Adrenal gland (tissue), 9 donors: ENCODE measurements at regions not wholly inside any gene's neighbourhood (a gene's known extent, or its start where the extent isn't known, plus 50 kb on each side); places are given as distances from the start of the nearest gene placed in this dataset.

ENCODE experiments used
- DNase-seq, 7 donors: peaks; one replicate each; pipeline ENCODE4 v3.0.0-alpha.2; 2019 to 2020
- H3K27ac ChIP-seq, 5 donors: fragments of 200-600 bp; sonication (generic) in 4 of 5; 1 replicate in 3 of 5; 2 replicates in 2 of 5; pipeline versions ENCODE4 v1.5.1 to v1.8.0; 2016 to 2020; ENCODE audit warnings: mild to moderate bottlenecking in 1 of 5
- H3K27me3 ChIP-seq: fragments of 200-600 bp; 2 replicates; pipeline ENCODE4 v1.8.0; 2021
- H3K36me3 ChIP-seq, 2 donors: fragments of 200-600 bp; replicated peaks in 1 of 2; 1 replicate in 1 of 2; 2 replicates in 1 of 2; pipeline versions ENCODE4 v1.5.1 to v1.8.0; 2018 to 2022
- H3K4me1 ChIP-seq, 2 donors: fragments of 200-600 bp; replicated peaks in 1 of 2; 1 replicate in 1 of 2; 2 replicates in 1 of 2; pipeline versions ENCODE4 v1.5.1 to v1.8.0; 2018 to 2021
- H3K4me3 ChIP-seq, 4 donors: fragments of 200-600 bp; sonication (generic) in 3 of 4; one replicate each; pipeline ENCODE4 v1.5.1; 2016 to 2018
- H3K9me3 ChIP-seq, 3 donors: fragments of 200-600 bp; sonication (generic) in 1 of 3; replicated peaks in 1 of 3; 1 replicate in 2 of 3; 2 replicates in 1 of 3; pipeline versions ENCODE4 v1.5.1 to v1.8.0; 2016 to 2021
- CTCF ChIP-seq, 6 experiments: fragments of 450-650 bp in 4 of 6; fragments of 200-600 bp in 2 of 6; sonication (generic) in 1 of 6; IDR thresholded peaks; 1 replicate in 5 of 6; 2 replicates in 1 of 6; pipeline versions ENCODE4 v1.5.1 to v1.8.0; 2016 to 2021; ENCODE audit warnings: antibody characterized with exemption in 6 of 6, mild to moderate bottlenecking in 2 of 6, moderate library complexity in 1 of 6
- POLR2A ChIP-seq, 2 donors: fragments of 450-650 bp; IDR thresholded peaks; one replicate each; pipeline ENCODE4 v1.6.1; 2017; ENCODE audit warnings: antibody characterized with exemption in 2 of 2, mild to moderate bottlenecking in 2 of 2, moderate library complexity in 1 of 2
- WGBS, 4 donors: extraction: QIAGEN DNeasy Blood & Tissue Kit in 2 of 4; methylation state at CpG; one replicate each; pipeline versions ENCODE4 v1.1.5 to v1.1.7; 2013 to 2017; 5-methylcytosine and 5-hydroxymethylcytosine counted together
- intact Hi-C, 2 donors: fragments of 100-400 bp; cut with DNase I; formaldehyde crosslinking; loops; one replicate each; pipeline versions ENCODE4 v1.14.1 to v1.15.0; 2022 to 2023
- donor health status: healthy with polysubstance abuse.
- donor health status: Bipolar disorder and iron deficiency.
- donor health status: DM: yes; HTN: yes; CAD: no.
- donor health status: DM: no; HTN: no; CAD: no.
- donor health status: DM: no; HTN: no; CAD: no.

GRCh38 chr6:40205801-40206200, 271.5 kb upstream of the MOCS1 start:
- H3K4me1 ChIP-seq = no peaks in the 10 kb centered on the region
- H3K4me3 ChIP-seq = no peak overlapping the region
- TF ChIP-seq CTCF (IDR thresholded peaks at IDR 0.05) = no peak
- no peak for TF ChIP-seq POLR2A (IDR thresholded peaks at IDR 0.05)
- H3K27ac ChIP-seq = no peak overlapping the region
- 74 to 94% (median 89%) methylated on average over 3 of the region's 3 CpGs for WGBS, 4 donors
- no peaks in the 10 kb centered on the region for H3K36me3 ChIP-seq
- H3K9me3 ChIP-seq = peaks cover 0 to 7% (median 0%) of the 10 kb centered on the region in 3 donors
- no peaks in the 10 kb centered on the region for H3K27me3 ChIP-seq
- no peak for DNase-seq
- intact Hi-C loops = no loop called here

- DNase-seq = no peak
- TF ChIP-seq CTCF (IDR thresholded peaks at IDR 0.05) (no peak), POLR2A (IDR thresholded peaks at IDR 0.05) (no peak)
- 75 to 90% (median 86%) methylated on average over 1 of the region's 1 CpG for WGBS, 4 donors
- H3K27me3 ChIP-seq = no peaks in the 10 kb centered on the region
- H3K9me3 ChIP-seq = peaks cover 0 to 7% (median 0%) of the 10 kb centered on the region in 3 donors
- no peaks in the 10 kb centered on the region for H3K36me3 ChIP-seq
- no peaks in the 10 kb centered on the region for H3K4me1 ChIP-seq
- no peak overlapping the region for H3K27ac ChIP-seq
- H3K4me3 ChIP-seq = no peak overlapping the region
- intact Hi-C loops = no loop called here
Measured at GRCh38 chr6:40205004-40205403, 270.7 kb upstream of the MOCS1 start.

- no peaks in the 10 kb centered on the region for H3K36me3 ChIP-seq
- no peak for DNase-seq
- no peaks in the 10 kb centered on the region for H3K4me1 ChIP-seq
- TF ChIP-seq CTCF (IDR thresholded peaks at IDR 0.05) (no peak), POLR2A (IDR thresholded peaks at IDR 0.05) (no peak)
- H3K27me3 ChIP-seq = no peaks in the 10 kb centered on the region
- no peak overlapping the region for H3K4me3 ChIP-seq
- peaks cover 0 to under 1% (median 0%) of the 10 kb centered on the region in 3 donors for H3K9me3 ChIP-seq
- H3K27ac ChIP-seq = no peak overlapping the region
- 89 to 96% (median 94%) methylated on average over 5 of the region's 5 CpGs for WGBS, 4 donors
- intact Hi-C loops = no loop called here
Measured at GRCh38 chr6:40197371-40197770, 263.1 kb upstream of the MOCS1 start.

- WGBS, 4 donors = 78 to 93% (median 87%) methylated on average over 4 of the region's 4 CpGs
- intact Hi-C loops = no loop called here
- Histone ChIP-seq H3K27me3 (no peaks in the 10 kb centered on the region), H3K4me3 (no peak overlapping the region), H3K36me3 (no peaks in the 10 kb centered on the region), H3K9me3 (no peaks in the 10 kb centered on the region), H3K27ac (no peak overlapping the region), H3K4me1 (no peaks in the 10 kb centered on the region)
- no peak for TF ChIP-seq CTCF (IDR thresholded peaks at IDR 0.05)
- no peak for TF ChIP-seq POLR2A (IDR thresholded peaks at IDR 0.05)
- DNase-seq = no peak
Measured at GRCh38 chr6:40196135-40196518, 261.9 kb upstream of the MOCS1 start.
